GDM1 (cell line): ENCODE measurements at regions not wholly inside any gene's neighbourhood (a gene's known extent, or its start where the extent isn't known, plus 50 kb on each side); places are given as distances from the start of the nearest gene placed in this dataset.

Experiments
- DNase-seq: peaks from one replicate; lab custom pipeline; 2025; lab: John Stamatoyannopoulos, UW

GRCh38 chr4:19888587-19888986 is 363.1 kb upstream of the SLIT2 start:
- DNase-seq, result no peak

GRCh38 chr4:19883841-19884240 is 367.9 kb upstream of the SLIT2 start:
- DNase-seq, result no peak

GRCh38 chr4:19880206-19880605 is 371.5 kb upstream of the SLIT2 start:
- DNase-seq, result no peak

DNA sequence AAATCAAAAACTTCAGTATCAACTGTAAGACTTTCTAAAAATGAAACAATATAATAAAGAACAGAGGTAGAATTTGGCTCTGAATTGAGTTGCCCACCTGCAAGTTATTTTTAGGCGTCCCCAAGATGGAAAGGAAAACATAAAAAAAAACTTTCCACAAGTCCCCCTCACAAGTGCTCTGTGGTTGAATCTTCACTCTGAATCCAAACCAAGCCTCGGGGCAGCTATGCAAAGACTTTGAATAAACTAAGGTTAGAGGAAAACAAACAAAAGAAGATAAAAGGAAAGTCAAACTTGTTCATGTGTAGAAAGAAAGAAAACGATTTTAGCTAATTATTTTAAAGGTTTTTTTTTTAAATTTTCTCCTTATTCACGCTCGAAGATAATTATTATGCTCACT is 372.4 kb upstream of the SLIT2 start:
- no peak for DNase-seq

DNA sequence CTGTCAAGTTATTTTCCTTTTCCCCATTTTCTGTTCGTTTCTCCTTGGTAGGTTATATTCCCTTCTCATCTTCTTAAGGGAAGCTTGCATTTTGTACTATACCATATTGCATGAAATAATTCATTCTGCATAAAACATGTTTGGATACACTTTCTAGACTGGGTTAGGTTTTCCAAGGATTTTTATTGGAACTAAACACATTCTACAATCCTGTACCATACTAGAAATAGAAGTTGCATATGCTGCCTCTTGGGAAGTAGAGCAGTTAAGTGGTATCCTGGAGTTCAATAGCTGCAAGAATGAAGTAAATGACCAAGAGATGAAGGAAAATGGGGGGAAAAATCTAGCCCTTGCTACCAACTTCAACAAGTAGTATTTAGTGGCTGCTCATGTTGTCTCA is 393.7 kb upstream of the SLIT2 start:
- DNase-seq, result no peak

GRCh38 chr4:19857380-19857779 is 394.3 kb upstream of the SLIT2 start:
- DNase-seq, result no peak

DNA sequence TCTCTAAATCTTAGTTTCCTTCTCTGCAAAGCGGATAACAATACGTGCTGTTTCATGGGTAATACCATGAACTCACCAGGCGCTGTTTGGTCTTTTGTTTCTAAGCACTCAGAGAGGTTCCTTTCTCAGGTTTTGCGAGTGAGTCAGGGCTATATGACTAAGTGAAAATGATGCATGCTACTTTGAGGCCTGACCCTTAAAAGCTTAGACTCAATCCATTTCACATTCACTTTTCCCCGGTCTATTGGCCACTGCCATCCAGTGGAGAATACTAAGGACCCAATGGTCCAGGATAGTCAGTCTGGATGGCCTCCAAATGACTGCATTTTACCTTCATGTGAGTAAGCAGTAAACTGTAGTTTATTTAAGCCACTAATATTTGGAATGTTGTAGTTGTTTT is 400.8 kb upstream of the SLIT2 start:
- DNase-seq, result no peak

DNA sequence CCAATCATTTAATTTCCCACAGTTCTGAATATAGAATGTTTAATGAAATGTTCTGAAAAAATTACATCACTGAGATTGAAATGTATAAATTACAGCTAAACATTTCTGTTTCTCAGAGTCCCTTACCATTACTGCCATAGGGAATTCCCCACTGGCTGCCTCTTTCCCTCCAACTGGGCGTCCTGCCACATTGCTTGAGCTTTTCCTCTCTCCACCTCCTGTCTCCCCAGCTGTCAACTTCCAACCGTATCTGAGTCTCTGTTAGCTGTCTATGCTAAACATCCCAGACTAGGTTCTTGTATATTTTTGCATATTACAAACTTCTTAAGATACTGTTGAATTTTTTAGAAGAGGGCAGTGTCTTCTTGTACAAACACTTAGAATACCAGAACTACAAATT is 407.3 kb upstream of the SLIT2 start:
- no peak for DNase-seq

DNA sequence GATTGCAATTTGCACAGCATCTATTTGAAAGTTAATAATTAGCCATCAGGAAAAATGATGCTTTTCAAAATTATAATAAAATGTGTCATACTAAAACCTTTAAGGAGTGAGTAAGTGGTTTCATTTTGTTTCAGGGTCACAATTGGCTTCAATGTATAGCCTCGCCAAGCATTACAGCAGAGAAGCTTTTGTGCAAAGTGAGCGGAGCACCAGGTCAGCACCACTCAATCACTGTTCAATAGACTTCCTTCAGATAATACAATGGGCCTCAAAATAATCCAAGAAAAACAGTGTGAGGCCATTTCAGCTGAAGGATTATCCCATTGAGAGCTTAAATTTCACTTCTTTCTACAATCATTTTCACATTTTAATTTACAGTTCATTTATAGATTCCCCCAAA is 409.2 kb upstream of the SLIT2 start:
- DNase-seq, result no peak

DNA sequence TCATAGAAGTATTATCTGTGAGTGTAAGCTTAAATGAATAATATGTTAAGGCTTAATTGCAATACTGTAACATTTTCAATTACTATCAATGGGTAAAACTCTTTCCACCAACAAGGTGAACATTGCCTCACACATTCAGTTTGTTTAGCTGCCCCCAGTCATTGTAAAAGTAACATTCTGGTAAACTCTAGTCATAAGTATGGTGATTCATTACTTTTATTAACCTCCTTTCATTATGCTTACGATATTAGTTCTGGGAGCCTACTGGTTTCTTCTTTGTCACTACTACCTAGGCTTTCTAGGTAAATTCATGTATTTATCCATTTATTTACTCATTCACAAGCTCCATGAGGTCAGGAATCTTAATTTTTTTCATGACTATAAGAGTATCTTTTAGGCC is 412.8 kb upstream of the SLIT2 start:
- DNase-seq, result no peak

DNA sequence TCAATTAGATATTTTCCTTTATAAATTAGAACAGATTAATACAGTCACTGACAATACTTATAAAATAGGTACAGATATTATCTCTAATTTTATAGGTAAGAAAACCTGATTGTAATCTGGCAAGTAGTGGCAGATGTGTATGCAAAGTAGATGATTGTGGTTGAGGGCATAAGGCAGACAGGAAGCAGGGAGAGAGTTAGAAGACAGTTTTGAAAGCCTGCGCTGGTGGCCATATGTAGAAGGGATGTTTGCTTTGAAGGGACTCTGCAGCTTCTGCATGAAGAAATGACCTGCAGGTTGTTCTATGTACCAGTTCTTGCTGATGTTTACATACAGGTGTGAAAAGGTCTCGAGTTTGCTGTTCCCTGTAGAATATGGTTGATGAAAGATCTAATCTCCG is 416.3 kb upstream of the SLIT2 start:
- DNase-seq, result no peak

DNA sequence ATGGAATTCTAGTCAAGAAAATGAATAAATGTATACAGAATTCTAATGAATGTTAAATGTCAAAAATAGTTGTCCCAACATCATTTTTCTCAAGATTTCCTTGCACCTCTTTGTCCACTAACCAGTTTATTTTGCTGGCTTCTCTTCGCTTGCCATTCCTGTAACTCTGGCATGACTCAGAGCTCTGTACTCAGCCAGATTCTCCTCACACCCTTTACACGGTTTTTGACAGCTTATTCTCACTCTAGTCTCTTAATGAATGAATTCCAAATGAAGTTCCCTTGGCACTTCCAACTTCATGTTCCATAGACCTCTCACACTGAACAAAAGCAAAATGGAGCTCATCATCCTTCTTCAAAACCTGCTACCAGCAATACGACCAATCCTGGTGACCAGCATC is 419.3 kb upstream of the SLIT2 start:
- no peak for DNase-seq

DNA sequence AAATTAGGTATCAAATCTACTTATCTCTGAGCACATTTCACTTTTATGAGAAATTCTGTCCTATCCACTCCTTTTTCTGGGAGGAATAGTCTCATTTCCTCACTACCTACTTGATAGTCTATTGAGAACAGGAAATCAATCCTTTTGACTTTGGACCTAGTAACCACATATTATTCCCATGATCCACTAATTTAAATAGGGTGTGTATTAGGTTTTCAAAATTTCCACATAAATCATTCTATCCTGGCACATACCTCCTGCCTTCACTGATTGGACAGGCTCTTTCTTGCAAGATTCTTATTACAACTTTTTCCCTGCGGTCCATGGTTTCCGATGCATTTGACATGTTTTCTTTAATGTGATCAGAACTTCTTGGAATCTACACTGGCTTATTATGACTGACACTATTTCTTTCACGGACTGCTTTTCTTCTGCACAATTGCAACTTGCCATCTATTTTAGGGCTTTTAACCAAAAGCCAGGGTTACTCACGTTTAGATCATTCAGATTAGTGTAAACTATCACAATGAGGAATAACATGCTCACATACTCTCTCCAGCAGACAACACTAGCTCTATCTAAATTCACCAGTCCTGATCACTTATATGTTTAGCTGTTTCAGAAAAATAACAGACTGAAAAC is 419.9 kb upstream of the SLIT2 start:
- no peak for DNase-seq

- DNase-seq, result no peak
These were observed 422.6 kb upstream of the SLIT2 start for GRCh38 chr4:19829101-19829500.

GRCh38 chr4:19823781-19824180 is 427.9 kb upstream of the SLIT2 start:
- DNase-seq, result no peak

DNA sequence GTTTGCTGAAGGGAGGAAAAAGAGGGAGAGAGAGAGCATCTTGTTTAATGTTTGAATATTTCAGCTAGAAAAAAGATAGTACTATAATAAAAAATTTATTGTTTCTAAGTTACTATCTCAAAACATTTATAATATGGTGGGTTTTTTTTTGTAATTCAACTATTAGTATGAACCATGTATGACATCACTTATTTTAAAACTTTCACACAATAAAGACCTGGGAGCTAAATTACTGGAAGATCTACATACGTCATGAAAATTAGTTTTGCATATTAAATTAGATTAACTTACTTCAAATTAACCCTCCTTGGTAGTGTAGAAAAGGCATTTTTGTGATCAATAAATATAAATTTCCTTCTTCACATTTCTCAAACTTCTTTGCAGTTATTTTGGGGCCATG is 432.0 kb upstream of the SLIT2 start:
- no peak for DNase-seq

- no peak for DNase-seq
These were observed 441.7 kb upstream of the SLIT2 start for GRCh38 chr4:19809989-19810388.

GRCh38 chr4:19807505-19807904 is 444.2 kb upstream of the SLIT2 start:
- DNase-seq, result no peak

GRCh38 chr4:19806865-19807264 is 444.8 kb upstream of the SLIT2 start:
- no peak for DNase-seq

DNA sequence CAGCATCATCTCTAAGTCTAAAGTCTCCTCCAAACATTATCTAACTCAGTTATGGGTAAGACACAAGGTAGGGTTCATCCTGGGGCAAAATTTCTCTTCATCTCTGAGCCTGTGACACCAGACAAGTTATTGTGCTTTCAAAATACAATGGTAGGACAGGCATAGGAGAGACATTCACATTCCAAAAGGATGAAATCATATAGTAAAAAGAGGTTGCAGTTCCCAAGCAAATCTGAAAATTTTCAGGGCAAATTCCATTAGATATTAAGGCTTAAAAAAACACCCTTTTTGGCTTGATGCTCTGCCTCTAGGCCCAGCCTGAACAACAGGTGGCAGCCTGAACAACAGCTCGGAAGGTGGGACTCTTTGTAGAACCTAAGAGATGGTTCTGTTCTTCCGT is 448.3 kb upstream of the SLIT2 start:
- DNase-seq, result no peak

DNA sequence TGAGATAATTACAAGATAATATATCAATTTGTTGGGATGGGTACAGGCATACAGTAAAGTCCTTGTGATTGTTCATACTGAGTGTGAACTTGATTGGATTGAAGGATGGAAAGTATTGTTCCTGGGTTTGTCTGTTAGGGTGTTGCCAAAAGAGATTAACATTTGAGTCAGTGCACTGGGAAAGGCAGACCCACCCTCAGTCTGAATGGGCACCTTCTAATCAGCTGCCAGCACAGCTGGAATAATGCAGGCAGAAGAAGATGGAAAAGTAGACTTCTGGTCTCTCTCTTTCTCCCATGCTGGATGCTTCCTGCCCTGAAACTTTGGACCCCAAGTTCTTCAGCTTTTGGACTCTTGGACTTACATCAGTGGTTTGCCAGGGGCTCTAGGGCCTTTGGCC is 457.9 kb upstream of the SLIT2 start:
- no peak for DNase-seq

DNA sequence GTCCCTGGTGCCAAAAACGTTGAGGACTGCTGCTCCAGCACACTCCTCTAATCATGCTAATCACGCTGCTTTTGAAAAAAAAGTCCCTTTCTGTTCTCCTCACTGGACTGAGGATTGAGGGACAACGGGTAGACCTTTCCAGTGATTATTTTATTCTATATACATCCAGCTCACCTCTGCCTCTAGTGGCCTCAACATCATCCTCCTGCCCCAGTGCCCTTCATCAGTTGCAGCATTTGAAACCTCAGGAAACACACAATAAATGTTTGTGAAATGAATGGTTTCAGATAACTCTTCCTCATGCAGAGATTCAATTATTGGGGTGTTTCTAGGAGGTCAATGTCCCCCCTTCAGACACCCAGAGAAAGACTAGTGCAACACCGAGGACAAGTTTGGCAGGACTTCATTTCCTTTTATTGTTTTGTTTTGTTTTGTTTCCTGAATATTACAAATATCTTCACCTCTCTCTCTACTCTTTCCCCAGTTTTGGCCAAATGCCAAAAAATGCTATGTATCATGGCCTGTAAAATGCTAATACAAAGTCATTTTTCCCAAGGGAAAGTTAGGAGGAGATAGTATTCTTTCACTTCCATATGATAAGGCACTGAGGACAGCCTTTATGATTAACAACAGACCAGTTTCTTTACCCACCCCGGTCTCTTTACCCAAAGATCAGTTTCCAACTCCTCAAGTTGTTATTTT is 460.1 kb upstream of the SLIT2 start:
- DNase-seq, result no peak

GRCh38 chr4:19786616-19787015 is 465.1 kb upstream of the SLIT2 start:
- no peak for DNase-seq

- no peak for DNase-seq
These were observed 468.0 kb upstream of the SLIT2 start for GRCh38 chr4:19783667-19784223.
